Neural cell (in vitro differentiated cells): ENCODE measurements at regions not wholly inside any gene's neighbourhood (a gene's known extent, or its start where the extent isn't known, plus 50 kb on each side); places are given as distances from the start of the nearest gene placed in this dataset.

Experiments
- H2AFZ ChIP-seq: fragments of 200-600, 300-800 bp; sonication (generic), shearing (Covaris generic); 2 replicates; pipeline ENCODE4 v1.6.0; 2014; ENCODE audit warnings: low read depth, mild to moderate bottlenecking, antibody characterized with exemption, low read length, moderate library complexity
- H3F3A ChIP-seq: fragments of 200-600 bp; shearing (Covaris generic); 2 replicates; pipeline ENCODE4 v1.6.1; 2016; ENCODE audit warnings: mild to moderate bottlenecking, moderate library complexity, mixed read lengths, antibody characterized with exemption, low read length; ENCODE audit not compliant: insufficient read depth, poor library complexity, severe bottlenecking
- H3K27ac ChIP-seq: fragments of 200-600, 300-800 bp; sonication (generic), shearing (Covaris generic); 2 replicates; pipeline ENCODE4 v1.5.1; 2014; ENCODE audit warnings: mild to moderate bottlenecking, low read length, moderate library complexity
- H3K27me3 ChIP-seq: fragments of 300-800, 200-600 bp; sonication (generic), shearing (Covaris generic); 2 replicates; pipeline ENCODE4 v1.6.0; 2014; ENCODE audit warnings: mild to moderate bottlenecking, low read depth, low read length, moderate library complexity; ENCODE audit not compliant: insufficient read depth
- H3K36me3 ChIP-seq: fragments of 300-800, 200-600 bp; sonication (generic), shearing (Covaris generic); 2 replicates; pipeline ENCODE4 v1.5.1; 2014; ENCODE audit warnings: mild to moderate bottlenecking, antibody characterized with exemption, low read length, moderate library complexity; ENCODE audit not compliant: insufficient read depth
- H3K4me2 ChIP-seq: fragments of 300-800, 200-600 bp; sonication (generic), shearing (Covaris generic); 2 replicates; pipeline ENCODE4 v1.6.0; 2014; ENCODE audit warnings: mild to moderate bottlenecking, low read length
- H3K4me3 ChIP-seq: fragments of 300-800, 200-600 bp; sonication (generic), shearing (Covaris generic); 2 replicates; pipeline ENCODE4 v1.5.1; 2014; ENCODE audit warnings: mild to moderate bottlenecking, low read length, moderate library complexity
- H3K79me2 ChIP-seq: fragments of 200-600 bp; shearing (Covaris generic); replicated peaks from 2 replicates; pipeline ENCODE4 v1.6.0; 2014; ENCODE audit warnings: mild to moderate bottlenecking, low read length, moderate library complexity; ENCODE audit not compliant: insufficient read depth
- H3K9ac ChIP-seq: fragments of 300-800, 200-600 bp; sonication (generic), shearing (Covaris generic); 2 replicates; pipeline ENCODE4 v1.6.1; 2016; ENCODE audit warnings: mild to moderate bottlenecking, low read length, mixed read lengths
- H3K9me2 ChIP-seq: fragments of 200-600 bp; shearing (Covaris generic); 2 replicates; pipeline ENCODE4 v1.6.1; 2016; ENCODE audit warnings: mild to moderate bottlenecking, low read length, mixed read lengths; ENCODE audit not compliant: insufficient read depth
- H3K9me3 ChIP-seq: fragments of 200-600, 300-800 bp; sonication (generic), shearing (Covaris generic); 2 replicates; pipeline ENCODE4 v1.6.1; 2016; ENCODE audit warnings: mild to moderate bottlenecking, mixed run types, low read length, moderate library complexity, mixed read lengths
- H4K20me1 ChIP-seq: fragments of 200-600 bp; shearing (Covaris generic); 2 replicates; pipeline ENCODE4 v1.6.1; 2016; ENCODE audit warnings: mild to moderate bottlenecking, mixed run types; ENCODE audit not compliant: insufficient read depth
- CTCF ChIP-seq: fragments of 450-650 bp; IDR thresholded peaks from 2 replicates; pipeline ENCODE4 v1.5.1; 2014; ENCODE audit warnings: antibody characterized with exemption, mild to moderate bottlenecking, moderate library complexity; ENCODE audit not compliant: poor library complexity, severe bottlenecking
- EP300 ChIP-seq: fragments of 450-650 bp; conservative IDR thresholded peaks from 2 replicates; pipeline ENCODE4 v1.6.1; 2014; ENCODE audit warnings: antibody characterized with exemption, mild to moderate bottlenecking, moderate library complexity; ENCODE audit not compliant: poor library complexity, severe bottlenecking
- EZH2 ChIP-seq: fragments of 200-600, 300-800 bp; shearing (Covaris generic), sonication (generic); IDR thresholded peaks from 2 replicates; pipeline ENCODE4 v1.6.1; 2014; ENCODE audit warnings: antibody characterized with exemption, low read length, borderline replicate concordance, mild to moderate bottlenecking; ENCODE audit not compliant: insufficient read depth, poor library complexity, severe bottlenecking
- MXI1 ChIP-seq: fragments of 450-650 bp; conservative IDR thresholded peaks from 2 replicates; pipeline ENCODE4 v1.6.1; 2014; ENCODE audit warnings: antibody characterized with exemption, mild to moderate bottlenecking; ENCODE audit not compliant: poor library complexity, severe bottlenecking
- POLR2AphosphoS5 ChIP-seq: IDR thresholded peaks from 2 replicates; pipeline ENCODE4 v1.6.1; 2012
- RAD21 ChIP-seq: fragments of 450-650 bp; conservative IDR thresholded peaks from 2 replicates; pipeline ENCODE4 v1.6.1; 2014; ENCODE audit warnings: antibody characterized with exemption, mild to moderate bottlenecking, moderate library complexity
- REST ChIP-seq: IDR thresholded peaks from 2 replicates; pipeline ENCODE4 v1.6.1; 2012; ENCODE audit warnings: borderline replicate concordance
- SMC3 ChIP-seq: fragments of 450-650 bp; conservative IDR thresholded peaks from 2 replicates; pipeline ENCODE4 v1.6.1; 2014; ENCODE audit warnings: antibody characterized with exemption, mild to moderate bottlenecking, moderate library complexity; ENCODE audit not compliant: poor library complexity
- TAF1 ChIP-seq: IDR thresholded peaks from 2 replicates; pipeline ENCODE4 v1.6.1; 2012; ENCODE audit warnings: low read depth

GRCh38 chr7:66423729-66424128 is 205.0 kb upstream of the KCTD7 start:
- no peaks in the 10 kb centered on the region for H3K79me2 ChIP-seq
- no peak overlapping the region for H3K9ac ChIP-seq
- no peaks in the 10 kb centered on the region for H3K9me2 ChIP-seq
- no peak for TF ChIP-seq MXI1
- no peak for TF ChIP-seq SMC3
- no peak for TF ChIP-seq CTCF
- no peak for TF ChIP-seq EZH2
- no peak for TF ChIP-seq EP300
- no peak for TF ChIP-seq REST
- no peak for TF ChIP-seq POLR2AphosphoS5
- TF ChIP-seq TAF1, result no peak
- no peak for TF ChIP-seq RAD21
- no peak overlapping the region for H3K4me2 ChIP-seq
- H3K27me3 ChIP-seq, result no peaks in the 10 kb centered on the region
- H3K9me3 ChIP-seq, result no peaks in the 10 kb centered on the region
- no peaks in the 10 kb centered on the region for H3F3A ChIP-seq
- no peak overlapping the region for H2AFZ ChIP-seq
- no peaks in the 10 kb centered on the region for H3K36me3 ChIP-seq
- H4K20me1 ChIP-seq, result no peaks in the 10 kb centered on the region
- H3K4me3 ChIP-seq, result no peak overlapping the region
- H3K27ac ChIP-seq, result no peak overlapping the region

GRCh38 chr7:66426332-66426731 is 202.3 kb upstream of the KCTD7 start:
- no peak overlapping the region for H3K4me2 ChIP-seq
- no peaks in the 10 kb centered on the region for H4K20me1 ChIP-seq
- no peaks in the 10 kb centered on the region for H3K79me2 ChIP-seq
- TF ChIP-seq MXI1 (no peak), POLR2AphosphoS5 (no peak), TAF1 (no peak), CTCF (no peak), EZH2 (no peak), SMC3 (no peak), REST (no peak), RAD21 (no peak), EP300 (no peak)
- no peaks in the 10 kb centered on the region for H3F3A ChIP-seq
- H2AFZ ChIP-seq, result no peak overlapping the region
- no peaks in the 10 kb centered on the region for H3K27me3 ChIP-seq
- no peak overlapping the region for H3K9ac ChIP-seq
- no peaks in the 10 kb centered on the region for H3K9me3 ChIP-seq
- no peaks in the 10 kb centered on the region for H3K36me3 ChIP-seq
- no peak overlapping the region for H3K27ac ChIP-seq
- H3K4me3 ChIP-seq, result no peak overlapping the region
- no peaks in the 10 kb centered on the region for H3K9me2 ChIP-seq
